Fibroblast of the aortic adventitia (primary cell): ENCODE measurements at regions not wholly inside any gene's neighbourhood (a gene's known extent, or its start where the extent isn't known, plus 50 kb on each side); places are given as distances from the start of the nearest gene placed in this dataset.

ENCODE experiments used
- DNase-seq: peaks from one replicate; pipeline ENCODE4 v3.0.0-alpha.2; 2010; ENCODE audit warnings: low read depth
- H3K4me3 ChIP-seq: 2 replicates; pipeline ENCODE4 v1.5.1; 2011; ENCODE audit warnings: low read depth, mild to moderate bottlenecking, control low read depth, low read length, moderate library complexity
- TF ChIP-seq, protein P1 (sequence below): IDR thresholded peaks from 2 replicates; pipeline ENCODE4 v1.5.1; 2011; ENCODE audit warnings: mild to moderate bottlenecking, low read length, control low read depth, inconsistent platforms; ENCODE audit not compliant: insufficient read depth

DNA sequence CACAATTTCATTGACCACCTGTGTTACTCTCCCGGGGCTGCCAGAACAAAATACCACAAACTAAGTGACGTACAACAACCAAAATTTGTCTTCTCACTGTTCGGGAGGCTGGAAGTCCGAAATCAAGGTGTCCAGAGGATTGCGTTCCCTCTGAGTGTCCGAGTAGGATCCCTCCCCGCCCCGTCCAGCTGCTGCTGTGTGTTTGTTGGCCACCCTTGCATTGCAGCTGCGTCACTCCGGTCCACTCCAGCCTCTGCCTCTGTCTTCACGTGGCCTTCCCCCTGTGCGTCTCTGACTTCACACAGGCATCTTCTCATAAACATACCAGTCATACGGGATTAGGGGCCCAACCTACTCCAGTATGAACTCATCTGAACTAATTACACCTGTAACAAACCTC is 251.8 kb upstream of the SMIM21 start:
- TF ChIP-seq, protein P1, sequence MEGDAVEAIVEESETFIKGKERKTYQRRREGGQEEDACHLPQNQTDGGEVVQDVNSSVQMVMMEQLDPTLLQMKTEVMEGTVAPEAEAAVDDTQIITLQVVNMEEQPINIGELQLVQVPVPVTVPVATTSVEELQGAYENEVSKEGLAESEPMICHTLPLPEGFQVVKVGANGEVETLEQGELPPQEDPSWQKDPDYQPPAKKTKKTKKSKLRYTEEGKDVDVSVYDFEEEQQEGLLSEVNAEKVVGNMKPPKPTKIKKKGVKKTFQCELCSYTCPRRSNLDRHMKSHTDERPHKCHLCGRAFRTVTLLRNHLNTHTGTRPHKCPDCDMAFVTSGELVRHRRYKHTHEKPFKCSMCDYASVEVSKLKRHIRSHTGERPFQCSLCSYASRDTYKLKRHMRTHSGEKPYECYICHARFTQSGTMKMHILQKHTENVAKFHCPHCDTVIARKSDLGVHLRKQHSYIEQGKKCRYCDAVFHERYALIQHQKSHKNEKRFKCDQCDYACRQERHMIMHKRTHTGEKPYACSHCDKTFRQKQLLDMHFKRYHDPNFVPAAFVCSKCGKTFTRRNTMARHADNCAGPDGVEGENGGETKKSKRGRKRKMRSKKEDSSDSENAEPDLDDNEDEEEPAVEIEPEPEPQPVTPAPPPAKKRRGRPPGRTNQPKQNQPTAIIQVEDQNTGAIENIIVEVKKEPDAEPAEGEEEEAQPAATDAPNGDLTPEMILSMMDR = no peak
- DNase-seq = no peak
- no peak overlapping the region for H3K4me3 ChIP-seq

DNA sequence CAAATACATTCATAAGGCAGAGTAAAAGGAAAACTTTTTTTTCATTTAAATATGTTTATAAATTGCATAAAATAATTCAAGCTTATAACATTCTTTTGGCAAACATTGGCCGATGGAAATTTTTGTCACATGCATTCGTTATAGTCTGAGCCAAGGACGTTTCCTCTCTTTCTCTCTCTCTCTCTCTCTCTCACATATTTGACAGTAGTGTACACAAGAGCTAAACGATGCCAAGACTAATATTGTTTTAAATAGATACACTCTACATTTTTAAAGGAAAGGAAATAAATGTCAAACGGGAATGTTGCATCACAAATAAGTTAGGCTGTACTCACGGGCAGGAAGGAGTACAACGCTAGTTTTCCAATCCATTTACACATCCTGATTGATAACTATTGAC is 251.1 kb upstream of the SMIM21 start:
- peak; percentile 4 for DNase-seq
- TF ChIP-seq, protein P1 = no peak

DNA sequence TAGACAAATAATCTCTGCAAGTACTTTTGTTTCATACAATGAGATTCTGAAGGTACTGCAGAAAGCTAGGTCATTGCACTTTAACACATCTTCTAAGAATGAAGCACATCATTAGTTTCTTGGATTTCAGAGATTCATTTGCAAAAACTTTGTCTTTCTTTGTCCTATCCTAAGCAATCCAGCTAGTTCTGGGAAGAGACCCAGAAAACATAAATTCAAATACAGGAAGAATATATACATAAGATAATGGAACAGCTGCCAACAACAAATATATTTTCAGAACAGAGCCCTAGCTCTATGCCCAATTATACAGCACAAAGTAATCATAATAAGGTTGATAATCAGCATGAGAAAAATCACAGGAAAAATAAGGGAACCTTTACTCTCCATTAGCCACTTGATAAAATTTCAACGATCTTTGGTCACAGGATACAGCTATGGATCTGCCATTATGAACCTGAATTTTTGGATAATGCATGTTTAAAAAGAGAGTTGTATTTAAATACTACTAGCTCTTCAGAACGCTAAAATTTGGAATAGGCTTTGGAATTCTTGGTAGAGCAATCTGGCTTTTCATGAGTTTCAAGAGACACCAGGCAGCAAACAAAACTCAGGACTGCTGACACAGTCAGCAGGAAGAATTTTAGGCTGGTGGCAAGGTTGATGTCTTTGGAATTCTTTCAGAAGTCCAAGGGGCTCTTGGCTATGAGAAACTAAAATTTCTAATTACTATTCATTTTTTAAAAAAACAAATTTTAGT is 250.4 kb upstream of the SMIM21 start:
- TF ChIP-seq, protein P1 = no peak
- no peak for DNase-seq
- H3K4me3 ChIP-seq = no peak overlapping the region

More for the DNA sequence above, 251.1 kb upstream of the SMIM21 start:
- H3K4me3 ChIP-seq = no peak overlapping the region

DNA sequence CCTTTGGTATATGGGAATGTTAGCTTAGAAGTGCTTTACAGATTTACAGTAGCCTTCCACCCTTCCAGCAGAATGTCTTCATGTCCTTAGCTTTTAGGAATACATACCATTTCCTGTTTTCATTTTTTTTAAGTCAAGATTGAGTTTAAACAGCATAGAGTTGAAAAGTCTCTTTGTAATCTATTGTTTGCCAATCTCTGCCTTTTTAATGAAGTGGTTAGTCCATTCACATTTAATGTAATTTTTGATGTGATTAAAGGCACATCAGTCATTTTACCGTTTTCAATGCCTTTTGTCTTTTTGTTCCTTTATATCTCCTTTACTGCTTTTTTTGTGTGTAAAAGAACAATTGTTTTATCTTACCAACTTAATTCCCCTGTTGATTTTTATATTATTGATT is 233.4 kb upstream of the SMIM21 start:
- no peak for DNase-seq
- H3K4me3 ChIP-seq = no peak overlapping the region
- TF ChIP-seq, protein P1 = no peak

DNA sequence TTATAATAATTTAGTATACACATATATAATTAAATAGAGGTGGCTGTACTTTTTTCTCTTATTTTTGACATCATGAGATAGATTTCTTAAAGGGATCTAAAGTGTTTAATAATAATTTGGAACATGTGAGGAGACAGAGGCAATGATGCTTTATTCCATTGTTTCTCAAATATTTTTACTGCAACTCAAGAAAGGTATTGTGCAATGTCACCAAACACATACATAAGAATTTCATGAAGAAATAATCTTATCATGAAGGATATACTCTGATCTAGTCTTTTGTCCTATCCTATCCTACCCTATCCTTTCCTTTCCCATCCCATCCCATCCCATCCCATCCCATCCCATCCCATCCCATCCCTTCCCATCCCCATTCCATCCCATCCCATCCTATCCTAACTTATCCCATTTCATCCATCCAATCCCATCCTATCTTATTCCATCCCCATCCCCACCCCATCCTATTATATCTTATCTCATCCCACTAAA is 232.1 kb upstream of the SMIM21 start:
- no peak for DNase-seq
- H3K4me3 ChIP-seq = no peak overlapping the region
- TF ChIP-seq, protein P1 = no peak

DNA sequence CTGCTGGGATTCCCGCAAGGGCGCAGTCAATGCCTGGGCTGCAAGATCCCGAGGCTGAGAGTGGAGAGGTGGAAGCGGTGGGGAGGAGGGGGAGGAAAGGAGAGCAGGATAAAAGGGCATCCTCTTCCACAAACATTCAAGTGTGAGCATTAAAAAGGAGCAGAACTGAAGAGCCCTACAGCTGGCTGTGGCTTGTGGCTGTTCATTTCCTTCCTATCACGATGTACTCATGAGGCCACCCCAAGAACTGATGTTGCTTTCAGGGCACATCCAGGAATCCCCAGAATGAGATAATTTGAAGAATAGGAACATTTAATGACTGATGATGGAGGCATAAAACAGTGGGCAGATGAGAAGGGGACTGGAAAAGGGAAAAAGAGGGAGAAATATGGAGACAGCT is 230.8 kb upstream of the SMIM21 start:
- TF ChIP-seq, protein P1 = no peak
- no peak for DNase-seq
- H3K4me3 ChIP-seq = no peak overlapping the region
